Lung (tissue), 11 donors: ENCODE measurements at regions not wholly inside any gene's neighbourhood (a gene's known extent, or its start where the extent isn't known, plus 50 kb on each side); places are given as distances from the start of the nearest gene placed in this dataset.

ENCODE experiments used
- ATAC-seq: fragments of 200-7000 bp; cut with Tn5 transposase; one replicate; pipeline ENCODE4 v1.9.1; 2020; ENCODE audit warnings: moderate number of reproducible peaks; ENCODE audit not compliant: insufficient read depth, low FRiP score
- DNase-seq, 3 donors: peaks; one replicate each; pipeline ENCODE4 v3.0.0-alpha.2; 2013 to 2017
- H3K27ac ChIP-seq, 2 donors: one replicate each; pipeline ENCODE4 v1.5.1; 2013; ENCODE audit warnings: mild to moderate bottlenecking in 2 of 2, moderate library complexity in 2 of 2, control low read depth in 1 of 2, inconsistent platforms in 1 of 2, low read depth in 1 of 2, low read length in 1 of 2
- H3K27me3 ChIP-seq, 3 donors: one replicate each; pipeline ENCODE4 v1.5.1; 2013; ENCODE audit warnings: low read length in 2 of 3; ENCODE audit not compliant: control insufficient read depth in 3 of 3, insufficient read depth in 3 of 3
- H3K36me3 ChIP-seq, 4 donors: one replicate each; pipeline ENCODE4 v1.5.1; 2013; ENCODE audit warnings: low read length in 4 of 4, mild to moderate bottlenecking in 1 of 4, moderate library complexity in 1 of 4; ENCODE audit not compliant: control insufficient read depth in 4 of 4, insufficient read depth in 4 of 4
- H3K4me1 ChIP-seq, 5 donors: one replicate each; pipeline ENCODE4 v1.5.1; 2013; ENCODE audit warnings: low read length in 5 of 5, mild to moderate bottlenecking in 2 of 5, moderate library complexity in 1 of 5; ENCODE audit not compliant: control insufficient read depth in 5 of 5, insufficient read depth in 5 of 5
- H3K4me3 ChIP-seq: one replicate; pipeline ENCODE4 v1.5.1; 2013; ENCODE audit warnings: mild to moderate bottlenecking, control low read depth, moderate library complexity
- H3K9ac ChIP-seq, 2 donors: one replicate each; pipeline ENCODE4 v1.5.1; 2013; ENCODE audit warnings: low read length in 2 of 2, control low read depth in 1 of 2; ENCODE audit not compliant: insufficient read depth in 1 of 2
- H3K9me3 ChIP-seq, 4 donors: one replicate each; pipeline ENCODE4 v1.5.1; 2013; ENCODE audit warnings: low read length in 3 of 4, mild to moderate bottlenecking in 1 of 4, moderate library complexity in 1 of 4; ENCODE audit not compliant: control insufficient read depth in 4 of 4, insufficient read depth in 3 of 4
- whole genome bisulfite sequencing, 2 donors: extraction: QIAGEN DNeasy Blood & Tissue Kit; methylation state at CpG; one replicate each; pipeline ENCODE4 v1.1.7; 2013; 5-methylcytosine and 5-hydroxymethylcytosine counted together
- TF ChIP-seq, protein P1 (sequence below): IDR thresholded peaks from 2 replicates; pipeline ENCODE4 v1.5.1; 2012; ENCODE audit warnings: mild to moderate bottlenecking; ENCODE audit errors: control extremely low read depth, extremely low read depth
- donor health status: control.
- donor health status: control.
- donor health status: Bipolar disorder and iron deficiency.
- donor health status: healthy.
- donor health status: DM: yes; HTN: yes; CAD: no.

DNA sequence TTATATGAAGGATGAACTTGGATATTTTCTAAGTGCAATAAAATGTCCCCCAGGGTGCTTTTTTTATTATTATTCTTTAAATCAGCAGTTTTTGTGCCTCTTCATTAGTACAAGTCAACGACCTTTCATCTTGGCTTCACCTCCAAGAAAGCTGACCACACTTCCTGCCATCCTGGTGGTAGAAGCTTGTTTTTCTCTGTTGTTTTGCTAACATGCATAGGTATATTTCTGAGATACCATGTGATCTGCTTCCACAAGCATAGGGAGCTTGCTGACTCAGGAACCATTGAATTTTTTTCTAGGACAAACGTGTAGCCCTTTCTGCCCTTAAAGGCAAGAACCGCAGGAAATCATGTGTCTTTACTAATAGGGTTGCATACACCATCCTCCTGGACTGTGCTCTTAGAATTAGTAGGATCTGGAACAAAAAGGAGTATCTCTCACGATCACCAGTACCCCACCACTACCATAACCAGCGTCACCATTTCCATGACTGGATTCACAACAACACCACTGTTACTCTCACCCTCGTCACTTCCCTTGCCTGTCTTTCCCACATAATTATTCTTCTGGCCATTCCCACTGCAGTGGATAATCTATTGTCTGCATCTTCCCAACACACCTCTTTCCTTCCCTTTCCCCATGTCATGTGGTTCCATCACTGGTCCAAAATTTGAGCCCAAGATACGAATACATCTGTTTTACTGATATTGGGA is 207.1 kb downstream of the MAFB start:
- WGBS, 2 donors, result 91 to 92% methylated on average over 7 of the region's 7 CpGs
- no peak overlapping the region for H3K4me3 ChIP-seq
- H3K4me1 ChIP-seq, result peaks cover 0 to 2% (median 0%) of the 10 kb centered on the region in 5 donors
- H3K36me3 ChIP-seq, result no peaks in the 10 kb centered on the region
- H3K27me3 ChIP-seq, result no peaks in the 10 kb centered on the region
- DNase-seq, result no peak
- no peak overlapping the region for H3K9ac ChIP-seq
- TF ChIP-seq, protein P1, sequence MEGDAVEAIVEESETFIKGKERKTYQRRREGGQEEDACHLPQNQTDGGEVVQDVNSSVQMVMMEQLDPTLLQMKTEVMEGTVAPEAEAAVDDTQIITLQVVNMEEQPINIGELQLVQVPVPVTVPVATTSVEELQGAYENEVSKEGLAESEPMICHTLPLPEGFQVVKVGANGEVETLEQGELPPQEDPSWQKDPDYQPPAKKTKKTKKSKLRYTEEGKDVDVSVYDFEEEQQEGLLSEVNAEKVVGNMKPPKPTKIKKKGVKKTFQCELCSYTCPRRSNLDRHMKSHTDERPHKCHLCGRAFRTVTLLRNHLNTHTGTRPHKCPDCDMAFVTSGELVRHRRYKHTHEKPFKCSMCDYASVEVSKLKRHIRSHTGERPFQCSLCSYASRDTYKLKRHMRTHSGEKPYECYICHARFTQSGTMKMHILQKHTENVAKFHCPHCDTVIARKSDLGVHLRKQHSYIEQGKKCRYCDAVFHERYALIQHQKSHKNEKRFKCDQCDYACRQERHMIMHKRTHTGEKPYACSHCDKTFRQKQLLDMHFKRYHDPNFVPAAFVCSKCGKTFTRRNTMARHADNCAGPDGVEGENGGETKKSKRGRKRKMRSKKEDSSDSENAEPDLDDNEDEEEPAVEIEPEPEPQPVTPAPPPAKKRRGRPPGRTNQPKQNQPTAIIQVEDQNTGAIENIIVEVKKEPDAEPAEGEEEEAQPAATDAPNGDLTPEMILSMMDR, result no peak
- no peak overlapping the region for H3K27ac ChIP-seq
- H3K9me3 ChIP-seq, result peaks cover 0 to 3% (median 0%) of the 10 kb centered on the region in 4 donors
- ATAC-seq, result no peak

- Histone ChIP-seq H3K27me3 (no peaks in the 10 kb centered on the region), H3K4me3 (no peak overlapping the region), H3K36me3 (no peaks in the 10 kb centered on the region), H3K9me3 (peaks cover 0 to 2% (median 0%) of the 10 kb centered on the region in 4 donors), H3K4me1 (peaks cover 0 to 2% (median 0%) of the 10 kb centered on the region in 5 donors), H3K27ac (no peak overlapping the region), H3K9ac (no peak overlapping the region)
- DNase-seq (no peak), ATAC-seq (no peak)
- TF ChIP-seq, protein P1, result no peak
Observed at GRCh38 chr20:40481337-40481736, 207.7 kb downstream of the MAFB start.

GRCh38 chr20:40477805-40478204 is 211.2 kb downstream of the MAFB start:
- 75 to 91% methylated on average over 3 of the region's 3 CpGs for WGBS, 2 donors

More at GRCh38 chr20:40477805-40478204, 211.2 kb downstream of the MAFB start:
- ATAC-seq (no peak), DNase-seq (no peak)
- Histone ChIP-seq H3K36me3 (no peaks in the 10 kb centered on the region), H3K9ac (no peak overlapping the region), H3K27ac (no peak overlapping the region), H3K9me3 (no peaks in the 10 kb centered on the region), H3K4me3 (no peak overlapping the region), H3K4me1 (peaks cover 0 to 4% (median 0%) of the 10 kb centered on the region in 5 donors), H3K27me3 (no peaks in the 10 kb centered on the region)
- TF ChIP-seq, protein P1, result no peak
